GM23338 (cell line): ENCODE measurements at regions not wholly inside any gene's neighbourhood (a gene's known extent, or its start where the extent isn't known, plus 50 kb on each side); places are given as distances from the start of the nearest gene placed in this dataset.

Source experiments
- CREB1 ChIP-seq: fragments of 250-450 bp; sonication (Bioruptor Pico); IDR thresholded peaks from 2 replicates; pipeline ENCODE4 v1.5.0; 2020; ENCODE audit warnings: low read depth, mild to moderate bottlenecking, moderate library complexity
- EZH2 ChIP-seq: fragments of 200-600 bp; sonication (generic); IDR thresholded peaks from one replicate; pipeline ENCODE4 v1.8.0; 2017; ENCODE audit warnings: antibody characterized with exemption, mild to moderate bottlenecking, low read depth; ENCODE audit not compliant: unreplicated experiment
- EZH2phosphoT487 ChIP-seq: fragments of 200-600 bp; sonication (generic); IDR thresholded peaks from one replicate; pipeline ENCODE4 v1.8.1; 2018; ENCODE audit warnings: antibody characterized with exemption; ENCODE audit not compliant: unreplicated experiment
- JUNB ChIP-seq: IDR thresholded peaks from one replicate; pipeline ENCODE4 v1.6.1; 2016; ENCODE audit warnings: antibody characterized with exemption; ENCODE audit not compliant: unreplicated experiment
- POLR2AphosphoS5 ChIP-seq: IDR thresholded peaks from 2 replicates; pipeline ENCODE4 v1.6.1; 2016; ENCODE audit warnings: antibody characterized with exemption, low read depth
- STAT1 ChIP-seq: IDR thresholded peaks from one replicate; pipeline ENCODE4 v1.6.1; 2016; ENCODE audit warnings: antibody characterized with exemption; ENCODE audit not compliant: unreplicated experiment
- TF ChIP-seq, protein P1 (sequence below), 2 experiments: fragments of 200-600 bp in 1 of 2; sonication (generic) in 1 of 2; conservative IDR thresholded peaks; 2 replicates each; pipeline versions ENCODE4 v1.5.1 to v1.6.1; 2016 to 2017; ENCODE audit warnings: antibody characterized with exemption in 2 of 2, low read depth in 2 of 2, mild to moderate bottlenecking in 2 of 2, moderate library complexity in 1 of 2
- TF ChIP-seq, protein P2 (sequence below): IDR thresholded peaks from one replicate; pipeline ENCODE4 v1.6.1; 2018; ENCODE audit warnings: antibody characterized with exemption; ENCODE audit not compliant: unreplicated experiment
- TF ChIP-seq, protein P3 (sequence below): IDR thresholded peaks from 2 replicates; pipeline ENCODE4 v1.6.1; 2016; ENCODE audit warnings: antibody characterized with exemption

DNA sequence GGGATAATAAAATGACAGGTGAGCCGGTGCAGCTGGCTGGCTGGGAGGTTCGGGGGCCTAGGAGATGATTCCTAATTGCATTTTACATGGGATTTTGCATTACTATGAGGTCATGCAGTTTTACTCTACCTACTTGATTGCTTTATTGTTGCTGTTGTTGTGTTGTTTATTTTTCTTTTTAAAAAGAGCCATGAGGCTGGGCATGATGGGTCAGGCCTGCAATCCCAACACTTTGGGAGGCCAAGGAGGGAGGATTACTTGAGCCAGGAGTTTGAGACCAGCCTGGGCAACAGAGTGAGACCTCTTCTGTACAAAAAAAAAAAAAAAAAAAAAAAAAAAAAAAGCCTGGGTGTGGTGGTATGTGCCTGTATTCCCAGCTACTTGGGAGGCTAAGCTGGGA, 104.8 kb downstream of the GJA1 start:
- TF ChIP-seq, protein P1, sequence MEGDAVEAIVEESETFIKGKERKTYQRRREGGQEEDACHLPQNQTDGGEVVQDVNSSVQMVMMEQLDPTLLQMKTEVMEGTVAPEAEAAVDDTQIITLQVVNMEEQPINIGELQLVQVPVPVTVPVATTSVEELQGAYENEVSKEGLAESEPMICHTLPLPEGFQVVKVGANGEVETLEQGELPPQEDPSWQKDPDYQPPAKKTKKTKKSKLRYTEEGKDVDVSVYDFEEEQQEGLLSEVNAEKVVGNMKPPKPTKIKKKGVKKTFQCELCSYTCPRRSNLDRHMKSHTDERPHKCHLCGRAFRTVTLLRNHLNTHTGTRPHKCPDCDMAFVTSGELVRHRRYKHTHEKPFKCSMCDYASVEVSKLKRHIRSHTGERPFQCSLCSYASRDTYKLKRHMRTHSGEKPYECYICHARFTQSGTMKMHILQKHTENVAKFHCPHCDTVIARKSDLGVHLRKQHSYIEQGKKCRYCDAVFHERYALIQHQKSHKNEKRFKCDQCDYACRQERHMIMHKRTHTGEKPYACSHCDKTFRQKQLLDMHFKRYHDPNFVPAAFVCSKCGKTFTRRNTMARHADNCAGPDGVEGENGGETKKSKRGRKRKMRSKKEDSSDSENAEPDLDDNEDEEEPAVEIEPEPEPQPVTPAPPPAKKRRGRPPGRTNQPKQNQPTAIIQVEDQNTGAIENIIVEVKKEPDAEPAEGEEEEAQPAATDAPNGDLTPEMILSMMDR (conservative IDR thresholded peaks at IDR 0.05; ENCODE audit: low read depth in 2 of 2) = no peak
- TF ChIP-seq STAT1 (no peak), JUNB (no peak), EZH2 (no peak), POLR2AphosphoS5 (no peak), CREB1 (CRISPR knock-in tag) (no peak), EZH2phosphoT487 (no peak)
- TF ChIP-seq, protein P2, sequence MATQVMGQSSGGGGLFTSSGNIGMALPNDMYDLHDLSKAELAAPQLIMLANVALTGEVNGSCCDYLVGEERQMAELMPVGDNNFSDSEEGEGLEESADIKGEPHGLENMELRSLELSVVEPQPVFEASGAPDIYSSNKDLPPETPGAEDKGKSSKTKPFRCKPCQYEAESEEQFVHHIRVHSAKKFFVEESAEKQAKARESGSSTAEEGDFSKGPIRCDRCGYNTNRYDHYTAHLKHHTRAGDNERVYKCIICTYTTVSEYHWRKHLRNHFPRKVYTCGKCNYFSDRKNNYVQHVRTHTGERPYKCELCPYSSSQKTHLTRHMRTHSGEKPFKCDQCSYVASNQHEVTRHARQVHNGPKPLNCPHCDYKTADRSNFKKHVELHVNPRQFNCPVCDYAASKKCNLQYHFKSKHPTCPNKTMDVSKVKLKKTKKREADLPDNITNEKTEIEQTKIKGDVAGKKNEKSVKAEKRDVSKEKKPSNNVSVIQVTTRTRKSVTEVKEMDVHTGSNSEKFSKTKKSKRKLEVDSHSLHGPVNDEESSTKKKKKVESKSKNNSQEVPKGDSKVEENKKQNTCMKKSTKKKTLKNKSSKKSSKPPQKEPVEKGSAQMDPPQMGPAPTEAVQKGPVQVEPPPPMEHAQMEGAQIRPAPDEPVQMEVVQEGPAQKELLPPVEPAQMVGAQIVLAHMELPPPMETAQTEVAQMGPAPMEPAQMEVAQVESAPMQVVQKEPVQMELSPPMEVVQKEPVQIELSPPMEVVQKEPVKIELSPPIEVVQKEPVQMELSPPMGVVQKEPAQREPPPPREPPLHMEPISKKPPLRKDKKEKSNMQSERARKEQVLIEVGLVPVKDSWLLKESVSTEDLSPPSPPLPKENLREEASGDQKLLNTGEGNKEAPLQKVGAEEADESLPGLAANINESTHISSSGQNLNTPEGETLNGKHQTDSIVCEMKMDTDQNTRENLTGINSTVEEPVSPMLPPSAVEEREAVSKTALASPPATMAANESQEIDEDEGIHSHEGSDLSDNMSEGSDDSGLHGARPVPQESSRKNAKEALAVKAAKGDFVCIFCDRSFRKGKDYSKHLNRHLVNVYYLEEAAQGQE = no peak
- TF ChIP-seq, protein P3, sequence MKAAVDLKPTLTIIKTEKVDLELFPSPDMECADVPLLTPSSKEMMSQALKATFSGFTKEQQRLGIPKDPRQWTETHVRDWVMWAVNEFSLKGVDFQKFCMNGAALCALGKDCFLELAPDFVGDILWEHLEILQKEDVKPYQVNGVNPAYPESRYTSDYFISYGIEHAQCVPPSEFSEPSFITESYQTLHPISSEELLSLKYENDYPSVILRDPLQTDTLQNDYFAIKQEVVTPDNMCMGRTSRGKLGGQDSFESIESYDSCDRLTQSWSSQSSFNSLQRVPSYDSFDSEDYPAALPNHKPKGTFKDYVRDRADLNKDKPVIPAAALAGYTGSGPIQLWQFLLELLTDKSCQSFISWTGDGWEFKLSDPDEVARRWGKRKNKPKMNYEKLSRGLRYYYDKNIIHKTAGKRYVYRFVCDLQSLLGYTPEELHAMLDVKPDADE = no peak
